ENCODE measurements at regions not wholly inside any gene's neighbourhood (a gene's known extent, or its start where the extent isn't known, plus 50 kb on each side); places are given as distances from the start of the nearest gene placed in this dataset.

DNA sequence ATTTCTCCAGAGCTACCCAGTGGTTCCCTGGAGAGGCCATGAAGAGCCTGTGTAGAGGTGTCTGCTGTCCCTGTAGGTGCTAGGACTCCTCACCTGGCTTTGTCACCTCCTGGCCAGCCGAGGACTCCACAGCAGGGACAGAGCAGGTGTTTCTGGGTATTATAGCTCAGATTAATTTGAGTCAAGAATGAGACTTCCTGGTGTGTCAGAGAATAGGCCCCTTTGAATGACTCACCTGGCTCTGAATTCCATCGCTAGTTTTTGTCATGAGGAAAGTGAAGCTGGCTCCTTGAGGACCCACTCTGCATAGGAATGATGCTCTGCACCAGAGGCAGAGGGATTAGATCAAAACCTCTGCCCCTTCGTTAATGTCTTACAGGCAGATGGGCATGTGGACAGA, 167.5 kb upstream of the TOPAZ1 start:
- DNase-seq = no peak
- no peak overlapping the region for H2AFZ ChIP-seq
- no peaks in the 10 kb centered on the region for H3K4me1 ChIP-seq (ENCODE audit: insufficient read depth)
- no peak overlapping the region for H3K4me2 ChIP-seq (ENCODE audit: unreplicated experiment)
- H3K27ac ChIP-seq = no peak overlapping the region
- in situ Hi-C loops (cut with MboI) = no loop called here
- H3K79me2 ChIP-seq (ENCODE audit: insufficient read depth) = no peaks in the 10 kb centered on the region
- no peak overlapping the region for H3K9ac ChIP-seq
- no peaks in the 10 kb centered on the region for H3K9me2 ChIP-seq (ENCODE audit: insufficient read depth)
- TF ChIP-seq EZH2phosphoT487 (IDR thresholded peaks at IDR 0.05; ENCODE audit: insufficient read depth, low read depth) (no peak), EZH2 (IDR thresholded peaks at IDR 0.05; ENCODE audit: insufficient read depth, poor library complexity, severe bottlenecking) (no peak)
- no peaks in the 10 kb centered on the region for H3K9me3 ChIP-seq (ENCODE audit: low read depth)
- no peaks in the 10 kb centered on the region for H3K27me3 ChIP-seq (replicated peaks; ENCODE audit: insufficient read depth)
- H3K36me3 ChIP-seq (ENCODE audit: low read depth) = no peaks in the 10 kb centered on the region
- H4K20me1 ChIP-seq (ENCODE audit: insufficient read depth) = no peaks in the 10 kb centered on the region
- no peaks in the 10 kb centered on the region for H3F3A ChIP-seq (ENCODE audit: insufficient read depth)
- 82 to 86% methylated on average over 3 of the region's 3 CpGs for WGBS, 2 experiments (ENCODE audit: low coverage in 1 of 2, low lambda C conversion rate in 2 of 2, missing lambda C conversion rate in 2 of 2)
- H3K4me3 ChIP-seq = no peak overlapping the region

GRCh38 chr3:44076221-44076829, 165.4 kb upstream of the TOPAZ1 start:
- H3K4me3 ChIP-seq = no peak overlapping the region
- TF ChIP-seq EZH2phosphoT487 (IDR thresholded peaks at IDR 0.05; ENCODE audit: insufficient read depth, low read depth) (no peak), EZH2 (IDR thresholded peaks at IDR 0.05; ENCODE audit: insufficient read depth, poor library complexity, severe bottlenecking) (no peak)
- no peaks in the 10 kb centered on the region for H3K27me3 ChIP-seq (replicated peaks; ENCODE audit: insufficient read depth)
- H3K4me1 ChIP-seq (ENCODE audit: insufficient read depth) = no peaks in the 10 kb centered on the region
- H3K36me3 ChIP-seq (ENCODE audit: low read depth) = no peaks in the 10 kb centered on the region
- H3K9ac ChIP-seq = no peak overlapping the region
- H3F3A ChIP-seq (ENCODE audit: insufficient read depth) = no peaks in the 10 kb centered on the region
- no peaks in the 10 kb centered on the region for H3K9me2 ChIP-seq (ENCODE audit: insufficient read depth)
- H3K9me3 ChIP-seq (ENCODE audit: low read depth) = no peaks in the 10 kb centered on the region
- in situ Hi-C loops (cut with MboI) = no loop called here
- no peak overlapping the region for H3K4me2 ChIP-seq (ENCODE audit: unreplicated experiment)
- no peak for DNase-seq
- no peak overlapping the region for H3K27ac ChIP-seq
- no peaks in the 10 kb centered on the region for H4K20me1 ChIP-seq (ENCODE audit: insufficient read depth)
- H3K79me2 ChIP-seq (ENCODE audit: insufficient read depth) = no peaks in the 10 kb centered on the region
- no peak overlapping the region for H2AFZ ChIP-seq
- WGBS, 2 experiments (ENCODE audit: low coverage in 1 of 2, low lambda C conversion rate in 2 of 2, missing lambda C conversion rate in 2 of 2) = 26 to 36% methylated on average over 6 to 7 of the region's 7 CpGs

GRCh38 chr3:44077267-44077666, 164.4 kb upstream of the TOPAZ1 start:
- DNase-seq = peak; percentile 29
- Histone ChIP-seq H4K20me1 (ENCODE audit: insufficient read depth) (no peaks in the 10 kb centered on the region), H3K36me3 (ENCODE audit: low read depth) (no peaks in the 10 kb centered on the region), H3K4me2 (ENCODE audit: unreplicated experiment) (no peak overlapping the region), H3K9me3 (ENCODE audit: low read depth) (no peaks in the 10 kb centered on the region), H2AFZ (no peak overlapping the region), H3K9ac (no peak overlapping the region), H3K27ac (no peak overlapping the region), H3F3A (ENCODE audit: insufficient read depth) (no peaks in the 10 kb centered on the region), H3K27me3 (replicated peaks; ENCODE audit: insufficient read depth) (no peaks in the 10 kb centered on the region), H3K79me2 (ENCODE audit: insufficient read depth) (no peaks in the 10 kb centered on the region), H3K4me1 (ENCODE audit: insufficient read depth) (no peaks in the 10 kb centered on the region), H3K9me2 (ENCODE audit: insufficient read depth) (no peaks in the 10 kb centered on the region), H3K4me3 (no peak overlapping the region)
- WGBS, 2 experiments (ENCODE audit: low coverage in 1 of 2, low lambda C conversion rate in 2 of 2, missing lambda C conversion rate in 2 of 2) = 49 to 54% methylated on average over 5 of the region's 5 CpGs
- in situ Hi-C loops (cut with MboI) = no loop called here
- no peak for TF ChIP-seq EZH2phosphoT487 (IDR thresholded peaks at IDR 0.05; ENCODE audit: insufficient read depth, low read depth)
- no peak for TF ChIP-seq EZH2 (IDR thresholded peaks at IDR 0.05; ENCODE audit: insufficient read depth, poor library complexity, severe bottlenecking)

GRCh38 chr3:44078863-44079262, 162.8 kb upstream of the TOPAZ1 start:
- no peaks in the 10 kb centered on the region for H3F3A ChIP-seq (ENCODE audit: insufficient read depth)
- no peaks in the 10 kb centered on the region for H3K9me2 ChIP-seq (ENCODE audit: insufficient read depth)
- no peak overlapping the region for H3K4me3 ChIP-seq
- H3K79me2 ChIP-seq (ENCODE audit: insufficient read depth) = no peaks in the 10 kb centered on the region
- H3K27ac ChIP-seq = no peak overlapping the region
- TF ChIP-seq EZH2phosphoT487 (IDR thresholded peaks at IDR 0.05; ENCODE audit: insufficient read depth, low read depth) = no peak
- TF ChIP-seq EZH2 (IDR thresholded peaks at IDR 0.05; ENCODE audit: insufficient read depth, poor library complexity, severe bottlenecking) = no peak
- no peaks in the 10 kb centered on the region for H3K36me3 ChIP-seq (ENCODE audit: low read depth)
- in situ Hi-C loops (cut with MboI) = no loop called here
- H3K9ac ChIP-seq = no peak overlapping the region
- DNase-seq = no peak
- no peaks in the 10 kb centered on the region for H3K9me3 ChIP-seq (ENCODE audit: low read depth)
- no peak overlapping the region for H3K4me2 ChIP-seq (ENCODE audit: unreplicated experiment)
- no peaks in the 10 kb centered on the region for H3K27me3 ChIP-seq (replicated peaks; ENCODE audit: insufficient read depth)
- no peaks in the 10 kb centered on the region for H4K20me1 ChIP-seq (ENCODE audit: insufficient read depth)
- 49 to 54% methylated on average over 7 of the region's 7 CpGs for WGBS, 2 experiments (ENCODE audit: low coverage in 1 of 2, low lambda C conversion rate in 2 of 2, missing lambda C conversion rate in 2 of 2)
- no peak overlapping the region for H2AFZ ChIP-seq
- H3K4me1 ChIP-seq (ENCODE audit: insufficient read depth) = no peaks in the 10 kb centered on the region

DNA sequence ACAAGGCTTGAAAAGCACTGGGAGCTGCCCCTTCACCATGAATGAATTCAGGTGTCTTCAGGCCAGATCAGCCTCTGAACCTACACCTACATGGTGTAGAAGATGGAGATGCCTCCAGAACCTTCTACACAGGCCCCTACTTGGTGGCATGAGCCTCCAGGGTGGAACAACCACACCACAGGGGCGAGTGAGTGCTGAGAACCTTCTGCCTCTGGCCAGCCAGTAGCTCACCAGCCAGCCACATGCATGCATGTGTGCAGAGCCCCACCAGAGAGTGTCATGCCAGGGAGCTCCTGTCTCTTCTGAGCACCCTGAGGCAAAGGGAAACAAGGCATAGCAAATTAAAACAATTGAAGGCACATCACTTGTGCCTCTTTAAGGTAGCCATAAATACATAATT, 161.8 kb upstream of the TOPAZ1 start:
- Histone ChIP-seq H3K27ac (no peak overlapping the region), H3K4me1 (ENCODE audit: insufficient read depth) (no peaks in the 10 kb centered on the region), H3K4me2 (ENCODE audit: unreplicated experiment) (no peak overlapping the region), H2AFZ (no peak overlapping the region), H3K36me3 (ENCODE audit: low read depth) (no peaks in the 10 kb centered on the region), H4K20me1 (ENCODE audit: insufficient read depth) (no peaks in the 10 kb centered on the region), H3F3A (ENCODE audit: insufficient read depth) (no peaks in the 10 kb centered on the region), H3K4me3 (no peak overlapping the region), H3K9me2 (ENCODE audit: insufficient read depth) (no peaks in the 10 kb centered on the region), H3K9ac (no peak overlapping the region), H3K27me3 (replicated peaks; ENCODE audit: insufficient read depth) (no peaks in the 10 kb centered on the region), H3K79me2 (ENCODE audit: insufficient read depth) (no peaks in the 10 kb centered on the region), H3K9me3 (ENCODE audit: low read depth) (no peaks in the 10 kb centered on the region)
- no peak for DNase-seq
- WGBS, 2 experiments (ENCODE audit: low coverage in 1 of 2, low lambda C conversion rate in 2 of 2, missing lambda C conversion rate in 2 of 2) = 40 to 54% methylated on average over 1 of the region's 1 CpG
- in situ Hi-C loops (cut with MboI) = no loop called here
- TF ChIP-seq EZH2 (IDR thresholded peaks at IDR 0.05; ENCODE audit: insufficient read depth, poor library complexity, severe bottlenecking) (no peak), EZH2phosphoT487 (IDR thresholded peaks at IDR 0.05; ENCODE audit: insufficient read depth, low read depth) (no peak)

Data from GM23248 (cell line).